ENCODE measurements at regions not wholly inside any gene's neighbourhood (a gene's known extent, or its start where the extent isn't known, plus 50 kb on each side); places are given as distances from the start of the nearest gene placed in this dataset.
"Not testable (repeated sequence)": the region's sequence is repeated elsewhere in the genome, so short reads cannot be mapped to it uniquely, and the experiment has no call there.

GRCh38 chr3:176041812-176042211 lies 1155.5 kb downstream of the TBL1XR1 start:
- Histone ChIP-seq H3K4me1 (peaks cover 0 to 5% (median 0%) of the 10 kb centered on the region in 9 donors), H3K4me3 (no peak overlapping the region), H3K27me3 (no peaks in the 10 kb centered on the region), H3K27ac (no peak overlapping the region), H3K36me3 (no peaks in the 10 kb centered on the region), H3K9me3 (no peaks in the 10 kb centered on the region)
- no peak for TF ChIP-seq CTCF (IDR thresholded peaks at IDR 0.05)
- ATAC-seq = no peak
- 36% methylated on average over 2 of the region's 2 CpGs for WGBS, 2 donors
- DNase-seq = no peak
- intact Hi-C loops (cut with DNase I) = no loop called here

- peaks cover 0 to 4% (median 0%) of the 10 kb centered on the region in 9 donors for H3K4me1 ChIP-seq
- ATAC-seq = no peak
- H3K9me3 ChIP-seq = peaks cover 0 to 5% (median 0%) of the 10 kb centered on the region in 11 donors
- no peak for TF ChIP-seq CTCF (IDR thresholded peaks at IDR 0.05)
- no peak for DNase-seq
- no peaks in the 10 kb centered on the region for H3K27me3 ChIP-seq
- H3K36me3 ChIP-seq = no peaks in the 10 kb centered on the region
- intact Hi-C loops (cut with DNase I) = no loop called here
- no peak overlapping the region for H3K4me3 ChIP-seq
- WGBS, 2 donors = 93 to 95% methylated on average over 4 of the region's 4 CpGs
- no peak overlapping the region for H3K27ac ChIP-seq
Measured at GRCh38 chr3:176041185-176041584, 1156.1 kb downstream of the TBL1XR1 start.

- no peaks in the 10 kb centered on the region for H3K36me3 ChIP-seq
- no peak for ATAC-seq
- intact Hi-C loops (cut with DNase I) = no loop called here
- no peak overlapping the region for H3K4me3 ChIP-seq
- no peak overlapping the region for H3K27ac ChIP-seq
- no peaks in the 10 kb centered on the region for H3K27me3 ChIP-seq
- 53 to 63% methylated on average over 1 of the region's 1 CpG for WGBS, 2 donors
- no peak for TF ChIP-seq CTCF (IDR thresholded peaks at IDR 0.05)
- DNase-seq = no peak
- peaks cover 0 to 4% (median 0%) of the 10 kb centered on the region in 9 donors for H3K4me1 ChIP-seq
- peaks cover 0 to 28% (median 0%) of the 10 kb centered on the region in 11 donors for H3K9me3 ChIP-seq
Measured at GRCh38 chr3:176037636-176038035, 1159.6 kb downstream of the TBL1XR1 start.

GRCh38 chr3:176032043-176032442 lies 1165.2 kb downstream of the TBL1XR1 start:
- WGBS, 2 donors = 74 to 87% methylated on average over 4 of the region's 4 CpGs
- Histone ChIP-seq H3K27ac (no peak overlapping the region), H3K4me1 (no peaks in the 10 kb centered on the region), H3K9me3 (peaks cover 0 to 28% (median 0%) of the 10 kb centered on the region in 11 donors), H3K36me3 (no peaks in the 10 kb centered on the region), H3K4me3 (no peak overlapping the region), H3K27me3 (no peaks in the 10 kb centered on the region)
- ATAC-seq (no peak), DNase-seq (no peak)
- intact Hi-C loops (cut with DNase I) = no loop called here
- no peak for TF ChIP-seq CTCF (IDR thresholded peaks at IDR 0.05)

- 90 to 93% methylated on average over 18 to 20 of the region's 20 CpGs for WGBS, 2 donors
- ATAC-seq; DNase-seq; H3K4me1 ChIP-seq; H3K4me3 ChIP-seq; H3K27ac ChIP-seq; H3K36me3 ChIP-seq; H3K27me3 ChIP-seq; intact Hi-C loops (cut with DNase I); H3K9me3 ChIP-seq: not testable (repeated sequence)
Measured at GRCh38 chr3:176016203-176016602, 1157.1 kb downstream of the NAALADL2 start.

GRCh38 chr3:176015228-176015627 lies 1156.1 kb downstream of the NAALADL2 start:
- ATAC-seq; DNase-seq; H3K36me3 ChIP-seq; H3K27me3 ChIP-seq; H3K4me1 ChIP-seq; intact Hi-C loops (cut with DNase I); H3K9me3 ChIP-seq; H3K27ac ChIP-seq; H3K4me3 ChIP-seq: not testable (repeated sequence)
- 92 to 94% methylated on average over 5 of the region's 5 CpGs for WGBS, 2 donors

Data from heart right ventricle (tissue), 16 donors.